ENCODE measurements at regions not wholly inside any gene's neighbourhood (a gene's known extent, or its start where the extent isn't known, plus 50 kb on each side); places are given as distances from the start of the nearest gene placed in this dataset.

DNA sequence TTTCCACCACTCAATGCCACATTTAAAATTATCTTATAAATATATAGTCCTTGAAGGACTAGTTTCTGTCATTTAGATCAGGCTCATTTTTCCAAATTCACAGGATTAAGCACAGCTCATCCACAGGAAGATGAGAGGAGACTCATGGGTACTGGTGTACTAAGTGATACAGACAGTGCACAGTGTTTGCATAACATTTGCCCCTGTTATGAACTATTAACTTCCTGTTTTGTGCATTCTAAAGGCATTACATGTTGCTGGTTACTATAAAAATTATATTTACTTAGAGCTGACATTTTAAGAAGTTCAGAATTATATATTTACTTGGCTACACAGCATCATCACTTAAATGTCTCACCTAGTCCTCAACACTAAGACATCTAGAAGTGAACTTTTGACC lies 772.0 kb downstream of the TECRL start:
- Histone ChIP-seq H4K20me1 (ENCODE audit: control insufficient read depth, insufficient read depth, low read depth, low read length) (no peaks in the 10 kb centered on the region), H3K4me3 (ENCODE audit: low read length) (no peak overlapping the region), H3K4me2 (ENCODE audit: low read length) (no peak overlapping the region), H3F3A (ENCODE audit: control insufficient read depth, insufficient read depth) (no peaks in the 10 kb centered on the region), H3K4me1 (ENCODE audit: control insufficient read depth, low read length) (no peaks in the 10 kb centered on the region), H3K27me3 (ENCODE audit: control insufficient read depth, low read length) (no peaks in the 10 kb centered on the region), H3K9me3 (ENCODE audit: control insufficient read depth, insufficient read depth, low read length) (no peaks in the 10 kb centered on the region), H3K27ac (ENCODE audit: low read depth, low read length) (no peak overlapping the region), H3K36me3 (ENCODE audit: control insufficient read depth, low read length) (no peaks in the 10 kb centered on the region), H3K79me2 (ENCODE audit: control insufficient read depth, low read length) (no peaks in the 10 kb centered on the region), H3K9me2 (replicated peaks; ENCODE audit: control insufficient read depth, low read length) (no peaks in the 10 kb centered on the region)
- TF ChIP-seq, protein P1, sequence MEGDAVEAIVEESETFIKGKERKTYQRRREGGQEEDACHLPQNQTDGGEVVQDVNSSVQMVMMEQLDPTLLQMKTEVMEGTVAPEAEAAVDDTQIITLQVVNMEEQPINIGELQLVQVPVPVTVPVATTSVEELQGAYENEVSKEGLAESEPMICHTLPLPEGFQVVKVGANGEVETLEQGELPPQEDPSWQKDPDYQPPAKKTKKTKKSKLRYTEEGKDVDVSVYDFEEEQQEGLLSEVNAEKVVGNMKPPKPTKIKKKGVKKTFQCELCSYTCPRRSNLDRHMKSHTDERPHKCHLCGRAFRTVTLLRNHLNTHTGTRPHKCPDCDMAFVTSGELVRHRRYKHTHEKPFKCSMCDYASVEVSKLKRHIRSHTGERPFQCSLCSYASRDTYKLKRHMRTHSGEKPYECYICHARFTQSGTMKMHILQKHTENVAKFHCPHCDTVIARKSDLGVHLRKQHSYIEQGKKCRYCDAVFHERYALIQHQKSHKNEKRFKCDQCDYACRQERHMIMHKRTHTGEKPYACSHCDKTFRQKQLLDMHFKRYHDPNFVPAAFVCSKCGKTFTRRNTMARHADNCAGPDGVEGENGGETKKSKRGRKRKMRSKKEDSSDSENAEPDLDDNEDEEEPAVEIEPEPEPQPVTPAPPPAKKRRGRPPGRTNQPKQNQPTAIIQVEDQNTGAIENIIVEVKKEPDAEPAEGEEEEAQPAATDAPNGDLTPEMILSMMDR (IDR thresholded peaks at IDR 0.05; ENCODE audit: low read depth, low read length, poor library complexity, severe bottlenecking), result no peak
- no peak for TF ChIP-seq EZH2phosphoT487 (IDR thresholded peaks at IDR 0.05; ENCODE audit: borderline replicate concordance, low read length)

DNA sequence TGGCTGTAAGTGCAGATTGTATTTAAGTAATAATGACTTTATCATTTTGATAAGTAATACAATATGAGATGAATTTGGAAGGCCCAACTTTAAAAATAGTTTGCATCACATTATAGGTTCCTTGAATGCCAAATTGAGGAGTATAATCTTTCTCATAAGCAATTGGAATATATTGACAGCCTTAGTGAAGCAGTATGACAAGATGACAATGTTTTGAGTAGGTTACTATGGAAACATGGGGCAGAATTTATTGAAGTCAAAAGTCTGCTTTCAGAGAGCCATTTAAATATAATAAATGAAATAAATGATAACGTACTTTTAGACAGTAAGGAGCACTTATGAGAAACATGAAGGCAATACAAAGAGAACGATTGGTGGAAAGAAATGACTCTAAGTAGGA lies 776.4 kb downstream of the TECRL start:
- no peaks in the 10 kb centered on the region for H4K20me1 ChIP-seq (ENCODE audit: control insufficient read depth, insufficient read depth, low read depth, low read length)
- H3K4me1 ChIP-seq (ENCODE audit: control insufficient read depth, low read length), result no peaks in the 10 kb centered on the region
- H3K9me3 ChIP-seq (ENCODE audit: control insufficient read depth, insufficient read depth, low read length), result no peaks in the 10 kb centered on the region
- no peaks in the 10 kb centered on the region for H3F3A ChIP-seq (ENCODE audit: control insufficient read depth, insufficient read depth)
- no peak overlapping the region for H3K27ac ChIP-seq (ENCODE audit: low read depth, low read length)
- H3K36me3 ChIP-seq (ENCODE audit: control insufficient read depth, low read length), result no peaks in the 10 kb centered on the region
- TF ChIP-seq, protein P1 (IDR thresholded peaks at IDR 0.05; ENCODE audit: low read depth, low read length, poor library complexity, severe bottlenecking), result no peak
- no peak for TF ChIP-seq EZH2phosphoT487 (IDR thresholded peaks at IDR 0.05; ENCODE audit: borderline replicate concordance, low read length)
- H3K79me2 ChIP-seq (ENCODE audit: control insufficient read depth, low read length), result no peaks in the 10 kb centered on the region
- no peaks in the 10 kb centered on the region for H3K27me3 ChIP-seq (ENCODE audit: control insufficient read depth, low read length)
- no peak overlapping the region for H3K4me2 ChIP-seq (ENCODE audit: low read length)
- H3K9me2 ChIP-seq (replicated peaks; ENCODE audit: control insufficient read depth, low read length), result no peaks in the 10 kb centered on the region
- no peak overlapping the region for H3K4me3 ChIP-seq (ENCODE audit: low read length)

DNA sequence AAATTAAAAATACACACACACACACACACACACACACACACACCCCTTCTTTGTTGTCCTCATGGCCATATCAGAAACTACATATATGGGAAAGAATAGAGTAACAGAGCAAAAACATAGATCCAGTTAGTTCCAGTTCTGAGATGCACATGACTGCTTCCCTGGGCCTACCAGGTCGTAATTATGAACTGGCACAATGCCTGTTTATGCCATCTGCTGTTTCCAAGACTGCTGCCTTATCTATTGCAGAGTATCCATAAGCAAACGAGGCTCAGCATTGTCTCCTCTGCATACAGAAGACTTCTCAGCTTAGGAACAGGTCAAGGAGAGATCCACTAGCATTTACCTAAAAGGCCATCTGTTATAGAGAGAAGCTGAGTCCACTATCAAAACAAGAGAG lies 789.0 kb downstream of the TECRL start:
- Histone ChIP-seq H3F3A (ENCODE audit: control insufficient read depth, insufficient read depth) (no peaks in the 10 kb centered on the region), H3K9me2 (replicated peaks; ENCODE audit: control insufficient read depth, low read length) (no peaks in the 10 kb centered on the region), H3K79me2 (ENCODE audit: control insufficient read depth, low read length) (no peaks in the 10 kb centered on the region), H3K36me3 (ENCODE audit: control insufficient read depth, low read length) (no peaks in the 10 kb centered on the region), H3K4me1 (ENCODE audit: control insufficient read depth, low read length) (no peaks in the 10 kb centered on the region), H4K20me1 (ENCODE audit: control insufficient read depth, insufficient read depth, low read depth, low read length) (no peaks in the 10 kb centered on the region), H3K4me2 (ENCODE audit: low read length) (no peak overlapping the region), H3K27ac (ENCODE audit: low read depth, low read length) (no peak overlapping the region), H3K9me3 (ENCODE audit: control insufficient read depth, insufficient read depth, low read length) (no peaks in the 10 kb centered on the region), H3K27me3 (ENCODE audit: control insufficient read depth, low read length) (no peaks in the 10 kb centered on the region), H3K4me3 (ENCODE audit: low read length) (no peak overlapping the region)
- TF ChIP-seq, protein P1 (IDR thresholded peaks at IDR 0.05; ENCODE audit: low read depth, low read length, poor library complexity, severe bottlenecking), result no peak
- TF ChIP-seq EZH2phosphoT487 (IDR thresholded peaks at IDR 0.05; ENCODE audit: borderline replicate concordance, low read length), result no peak

DNA sequence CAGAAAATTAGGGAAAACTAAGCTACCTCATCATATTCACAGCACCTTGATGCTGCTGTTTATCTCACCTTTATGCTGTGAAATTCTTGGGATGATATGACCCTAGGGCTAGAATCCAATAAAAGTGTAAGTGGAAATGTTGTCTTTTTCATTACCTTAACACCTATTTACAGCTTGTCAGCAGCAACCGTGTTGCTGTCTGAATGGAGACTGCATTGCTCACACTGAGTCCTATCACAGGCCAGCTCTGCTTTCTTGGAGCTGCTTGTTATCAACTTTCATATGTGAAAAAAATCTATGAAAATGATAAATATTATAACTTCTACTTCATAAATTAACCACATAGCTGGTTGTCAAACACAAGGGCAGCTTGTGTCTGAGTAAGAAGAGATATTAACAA lies 789.5 kb downstream of the TECRL start:
- no peaks in the 10 kb centered on the region for H3F3A ChIP-seq (ENCODE audit: control insufficient read depth, insufficient read depth)
- no peaks in the 10 kb centered on the region for H3K9me2 ChIP-seq (replicated peaks; ENCODE audit: control insufficient read depth, low read length)
- TF ChIP-seq EZH2phosphoT487 (IDR thresholded peaks at IDR 0.05; ENCODE audit: borderline replicate concordance, low read length), result no peak
- TF ChIP-seq, protein P1 (IDR thresholded peaks at IDR 0.05; ENCODE audit: low read depth, low read length, poor library complexity, severe bottlenecking), result no peak
- H3K4me3 ChIP-seq (ENCODE audit: low read length), result no peak overlapping the region
- no peak overlapping the region for H3K27ac ChIP-seq (ENCODE audit: low read depth, low read length)
- no peaks in the 10 kb centered on the region for H3K4me1 ChIP-seq (ENCODE audit: control insufficient read depth, low read length)
- H4K20me1 ChIP-seq (ENCODE audit: control insufficient read depth, insufficient read depth, low read depth, low read length), result no peaks in the 10 kb centered on the region
- H3K79me2 ChIP-seq (ENCODE audit: control insufficient read depth, low read length), result no peaks in the 10 kb centered on the region
- H3K27me3 ChIP-seq (ENCODE audit: control insufficient read depth, low read length), result no peaks in the 10 kb centered on the region
- H3K4me2 ChIP-seq (ENCODE audit: low read length), result no peak overlapping the region
- no peaks in the 10 kb centered on the region for H3K36me3 ChIP-seq (ENCODE audit: control insufficient read depth, low read length)
- no peaks in the 10 kb centered on the region for H3K9me3 ChIP-seq (ENCODE audit: control insufficient read depth, insufficient read depth, low read length)

All from DOHH2 (cell line).